RKO (cell line): ENCODE measurements at regions not wholly inside any gene's neighbourhood (a gene's known extent, or its start where the extent isn't known, plus 50 kb on each side); places are given as distances from the start of the nearest gene placed in this dataset.

Experiments
- DNase-seq: peaks from one replicate; pipeline ENCODE4 v3.0.0-alpha.2; 2016; ENCODE audit warnings: low spot score

GRCh38 chr11:38296211-38296776 lies 1698.3 kb upstream of the RAG2 start:
- DNase-seq, result no peak

- DNase-seq, result no peak
Measured at GRCh38 chr11:38282718-38283117, 1684.7 kb upstream of the RAG2 start.

- no peak for DNase-seq
Measured at GRCh38 chr11:38278457-38279141, 1680.6 kb upstream of the RAG2 start.

- no peak for DNase-seq
Measured at GRCh38 chr11:38274031-38274430, 1676.0 kb upstream of the RAG2 start.

GRCh38 chr11:38272376-38272775 lies 1674.3 kb upstream of the RAG2 start:
- DNase-seq, result no peak

GRCh38 chr11:38266691-38267090 lies 1668.7 kb upstream of the RAG2 start:
- no peak for DNase-seq

GRCh38 chr11:38256436-38256835 lies 1658.4 kb upstream of the RAG2 start:
- DNase-seq, result no peak

- DNase-seq, result no peak
Measured at GRCh38 chr11:38254913-38255312, 1656.9 kb upstream of the RAG2 start.

- DNase-seq, result no peak
Measured at GRCh38 chr11:38252620-38253019, 1654.6 kb upstream of the RAG2 start.

GRCh38 chr11:38246451-38246850 lies 1648.4 kb upstream of the RAG2 start:
- no peak for DNase-seq

- DNase-seq, result no peak
Measured at GRCh38 chr11:38226684-38227083, 1628.6 kb upstream of the RAG2 start.

GRCh38 chr11:38221295-38221694 lies 1623.3 kb upstream of the RAG2 start:
- no peak for DNase-seq

- DNase-seq, result no peak
Measured at GRCh38 chr11:38219636-38220035, 1621.6 kb upstream of the RAG2 start.

- no peak for DNase-seq
Measured at GRCh38 chr11:38208951-38209350, 1610.9 kb upstream of the RAG2 start.

GRCh38 chr11:38206663-38207062 lies 1608.6 kb upstream of the RAG2 start:
- no peak for DNase-seq

- no peak for DNase-seq
Measured at GRCh38 chr11:38191101-38191500, 1593.1 kb upstream of the RAG2 start.

- no peak for DNase-seq
Measured at GRCh38 chr11:38182126-38182866, 1584.3 kb upstream of the RAG2 start.

- no peak for DNase-seq
Measured at GRCh38 chr11:38176686-38177322, 1578.8 kb upstream of the RAG2 start.

- no peak for DNase-seq
Measured at GRCh38 chr11:38173676-38174075, 1575.6 kb upstream of the RAG2 start.

GRCh38 chr11:38169286-38169685 lies 1571.2 kb upstream of the RAG2 start:
- peak; percentile 77 for DNase-seq

- DNase-seq, result no peak
Measured at GRCh38 chr11:38163526-38163925, 1565.5 kb upstream of the RAG2 start.

GRCh38 chr11:38160433-38160832 lies 1562.4 kb upstream of the RAG2 start:
- no peak for DNase-seq

- no peak for DNase-seq
Measured at GRCh38 chr11:38159038-38159437, 1561.0 kb upstream of the RAG2 start.
